Stimulated activated CD8-positive, alpha-beta memory T cell treated with anti-CD3 and anti-CD28 coated beads, Interleukin-2, amount 100 ng/mL, for 1 hour (primary cell): ENCODE measurements at regions not wholly inside any gene's neighbourhood (a gene's known extent, or its start where the extent isn't known, plus 50 kb on each side); places are given as distances from the start of the nearest gene placed in this dataset.

Source experiments
- DNase-seq, 2 donors: peaks; one replicate each; pipeline ENCODE4 v3.0.0-alpha.2; 2020; ENCODE audit warnings: low read depth in 2 of 2

GRCh38 chr11:116115801-116116200 is 611.6 kb upstream of the CADM1 start:
- DNase-seq = no peak

- no peak for DNase-seq
Observed at GRCh38 chr11:116114198-116114651, 610.0 kb upstream of the CADM1 start.

GRCh38 chr11:116112087-116112935 is 608.1 kb upstream of the CADM1 start:
- DNase-seq = no peak

- no peak for DNase-seq
Observed at GRCh38 chr11:116111546-116111945, 607.3 kb upstream of the CADM1 start.

- DNase-seq = no peak
Observed at GRCh38 chr11:116110802-116111201, 606.6 kb upstream of the CADM1 start.

- DNase-seq = no peak
Observed at GRCh38 chr11:116110356-116110755, 606.1 kb upstream of the CADM1 start.

GRCh38 chr11:116109228-116109627 is 605.0 kb upstream of the CADM1 start:
- no peak for DNase-seq

GRCh38 chr11:116108161-116108560 is 603.9 kb upstream of the CADM1 start:
- DNase-seq = no peak

- no peak for DNase-seq
Observed at GRCh38 chr11:116107229-116107628, 603.0 kb upstream of the CADM1 start.

GRCh38 chr11:116104498-116105174 is 600.4 kb upstream of the CADM1 start:
- DNase-seq = no peak

- no peak for DNase-seq
Observed at GRCh38 chr11:116101902-116102301, 597.7 kb upstream of the CADM1 start.

- no peak for DNase-seq
Observed at GRCh38 chr11:116100016-116100415, 595.8 kb upstream of the CADM1 start.

GRCh38 chr11:116099541-116099940 is 595.3 kb upstream of the CADM1 start:
- DNase-seq = no peak

GRCh38 chr11:116096272-116096995 is 592.2 kb upstream of the CADM1 start:
- no peak for DNase-seq

- no peak for DNase-seq
Observed at GRCh38 chr11:116093481-116094270, 589.5 kb upstream of the CADM1 start.

GRCh38 chr11:116093065-116093464 is 588.9 kb upstream of the CADM1 start:
- no peak for DNase-seq

- no peak for DNase-seq
Observed at GRCh38 chr11:116086426-116086825, 582.2 kb upstream of the CADM1 start.

GRCh38 chr11:116085031-116085635 is 580.9 kb upstream of the CADM1 start:
- DNase-seq = no peak

GRCh38 chr11:116084511-116084910 is 580.3 kb upstream of the CADM1 start:
- DNase-seq = no peak

- no peak for DNase-seq
Observed at GRCh38 chr11:116082256-116082655, 578.0 kb upstream of the CADM1 start.

- no peak for DNase-seq
Observed at GRCh38 chr11:116079580-116079979, 575.4 kb upstream of the CADM1 start.
